Liver (tissue), 8 donors: ENCODE measurements at regions not wholly inside any gene's neighbourhood (a gene's known extent, or its start where the extent isn't known, plus 50 kb on each side); places are given as distances from the start of the nearest gene placed in this dataset.

Experiments used
- DNase-seq: peaks from one replicate; pipeline ENCODE4 v3.0.0-alpha.2; 2017; ENCODE audit warnings: low spot score
- H3K27ac ChIP-seq, 2 donors: one replicate each; pipeline ENCODE4 v1.7.0; 2013; ENCODE audit warnings: inconsistent platforms in 2 of 2, low read length in 2 of 2, control low read depth in 1 of 2, low read depth in 1 of 2, mild to moderate bottlenecking in 1 of 2
- H3K27me3 ChIP-seq, 4 donors: one replicate each; pipeline versions ENCODE4 v1.6.1 to v1.7.0; 2013; ENCODE audit warnings: low read length in 3 of 4, inconsistent platforms in 1 of 4, mild to moderate bottlenecking in 1 of 4, moderate library complexity in 1 of 4; ENCODE audit not compliant: control insufficient read depth in 4 of 4, insufficient read depth in 4 of 4
- H3K36me3 ChIP-seq, 4 donors: one replicate each; pipeline versions ENCODE4 v1.6.1 to v1.7.0; 2013; ENCODE audit warnings: low read length in 3 of 4, mild to moderate bottlenecking in 3 of 4, low read depth in 1 of 4, moderate library complexity in 1 of 4; ENCODE audit not compliant: control insufficient read depth in 4 of 4, insufficient read depth in 3 of 4
- H3K4me1 ChIP-seq, 4 donors: one replicate each; pipeline versions ENCODE4 v1.6.1 to v1.7.0; 2013; ENCODE audit warnings: low read length in 3 of 4, mild to moderate bottlenecking in 3 of 4, moderate library complexity in 1 of 4; ENCODE audit not compliant: control insufficient read depth in 4 of 4, insufficient read depth in 4 of 4
- H3K4me3 ChIP-seq, 3 donors: one replicate each; pipeline versions ENCODE4 v1.6.1 to v1.7.0; 2013; ENCODE audit warnings: low read length in 3 of 3, control low read depth in 1 of 3, low read depth in 1 of 3, mild to moderate bottlenecking in 1 of 3
- H3K9ac ChIP-seq, 2 donors: one replicate each; pipeline ENCODE4 v1.7.0; 2013; ENCODE audit warnings: low read length in 2 of 2, mild to moderate bottlenecking in 2 of 2, moderate library complexity in 2 of 2, control low read depth in 1 of 2, low read depth in 1 of 2
- H3K9me3 ChIP-seq, 4 donors: one replicate each; pipeline versions ENCODE4 v1.6.1 to v1.7.0; 2013; ENCODE audit warnings: low read length in 3 of 4; ENCODE audit not compliant: control insufficient read depth in 4 of 4
- ATF3 ChIP-seq: IDR thresholded peaks from 2 replicates; pipeline ENCODE4 v1.6.1; 2016; ENCODE audit warnings: antibody characterized with exemption
- CTCF ChIP-seq: fragments of 150-350 bp; IDR thresholded peaks from 2 replicates; pipeline ENCODE4 v1.5.1; 2017; ENCODE audit warnings: improper control_type of control experiment, low read depth, low read length; ENCODE audit not compliant: missing input control
- EGR1 ChIP-seq, 2 donors: IDR thresholded peaks; 2 replicates each; pipeline ENCODE4 v1.6.1; 2016 to 2018; ENCODE audit warnings: antibody characterized with exemption in 2 of 2, low read depth in 2 of 2
- FOXA1 ChIP-seq: IDR thresholded peaks from 2 replicates; pipeline ENCODE4 v1.6.1; 2016; ENCODE audit warnings: antibody characterized with exemption
- GABPA ChIP-seq, 2 donors: IDR thresholded peaks in 1 of 2; conservative IDR thresholded peaks in 1 of 2; 2 replicates each; pipeline ENCODE4 v1.6.1; 2016; ENCODE audit warnings: antibody characterized with exemption in 2 of 2, mild to moderate bottlenecking in 1 of 2, moderate library complexity in 1 of 2
- HNF4A ChIP-seq, 2 donors: conservative IDR thresholded peaks; 2 replicates each; pipeline ENCODE4 v1.6.1; 2016; ENCODE audit warnings: antibody characterized with exemption in 2 of 2, mild to moderate bottlenecking in 2 of 2
- HNF4G ChIP-seq: IDR thresholded peaks from 2 replicates; pipeline ENCODE4 v1.6.1; 2016; ENCODE audit warnings: antibody characterized with exemption
- JUND ChIP-seq, 2 donors: IDR thresholded peaks; 2 replicates each; pipeline ENCODE4 v1.6.1; 2016; ENCODE audit warnings: antibody characterized with exemption in 2 of 2
- MAX ChIP-seq: IDR thresholded peaks from 2 replicates; pipeline ENCODE4 v1.6.1; 2016; ENCODE audit warnings: antibody characterized with exemption
- NR2F2 ChIP-seq: IDR thresholded peaks from 2 replicates; pipeline ENCODE4 v1.6.1; 2016; ENCODE audit warnings: antibody characterized with exemption
- RAD21 ChIP-seq, 2 donors: IDR thresholded peaks; 2 replicates each; pipeline ENCODE4 v1.6.1; 2016; ENCODE audit warnings: antibody characterized with exemption in 2 of 2, mild to moderate bottlenecking in 2 of 2
- REST ChIP-seq: IDR thresholded peaks from 2 replicates; pipeline ENCODE4 v1.6.1; 2016; ENCODE audit warnings: antibody characterized with exemption, mild to moderate bottlenecking
- RXRA ChIP-seq, 2 donors: IDR thresholded peaks; 2 replicates each; pipeline ENCODE4 v1.6.1; 2017 to 2018; ENCODE audit warnings: antibody characterized with exemption in 2 of 2, mild to moderate bottlenecking in 1 of 2
- SP1 ChIP-seq: IDR thresholded peaks from 2 replicates; pipeline ENCODE4 v1.6.1; 2018; ENCODE audit warnings: antibody characterized with exemption, mild to moderate bottlenecking
- TAF1 ChIP-seq: conservative IDR thresholded peaks from 2 replicates; pipeline ENCODE4 v1.6.1; 2016; ENCODE audit warnings: antibody characterized with exemption, mild to moderate bottlenecking
- YY1 ChIP-seq: IDR thresholded peaks from 2 replicates; pipeline ENCODE4 v1.6.1; 2016; ENCODE audit warnings: antibody characterized with exemption, mild to moderate bottlenecking
- ZBTB33 ChIP-seq: IDR thresholded peaks from 2 replicates; pipeline ENCODE4 v1.6.1; 2016; ENCODE audit warnings: antibody characterized with exemption
- WGBS: extraction: QIAGEN DNeasy Blood & Tissue Kit; methylation state at CpG from one replicate; pipeline ENCODE4 v1.1.7; 2013; 5-methylcytosine and 5-hydroxymethylcytosine counted together
- donor health status: healthy.
- donor health status: healthy.
- donor health status: healthy.
- donor health status: healthy.
- donor health status: healthy.

- TF ChIP-seq REST, result no peak
Measured at GRCh38 chr10:78614267-78614666, 454.5 kb upstream of the ZMIZ1 start (continued).

- H3K4me3 ChIP-seq, result no peak overlapping the region
- H3K9ac ChIP-seq, result no peak overlapping the region
- no peak for DNase-seq
- no peaks in the 10 kb centered on the region for H3K4me1 ChIP-seq
- peaks cover 0 to 2% (median 0%) of the 10 kb centered on the region in 4 donors for H3K9me3 ChIP-seq
- H3K27ac ChIP-seq, result no peak overlapping the region
- H3K27me3 ChIP-seq, result no peaks in the 10 kb centered on the region
- H3K36me3 ChIP-seq, result no peaks in the 10 kb centered on the region
- WGBS, result 97% methylated on average over 3 of the region's 3 CpGs
- TF ChIP-seq JUND (IDR thresholded peaks at IDR 0.05), result no peak
- TF ChIP-seq GABPA (IDR thresholded peaks at IDR 0.05 in 1 of 2, conservative IDR thresholded peaks at IDR 0.05 in 1 of 2), result no peak
- no peak for TF ChIP-seq NR2F2
- no peak for TF ChIP-seq ZBTB33
- TF ChIP-seq RXRA (IDR thresholded peaks at IDR 0.05), result no peak
- TF ChIP-seq CTCF, result no peak
- no peak for TF ChIP-seq MAX
- no peak for TF ChIP-seq SP1
- no peak for TF ChIP-seq HNF4A (conservative IDR thresholded peaks at IDR 0.05)
- no peak for TF ChIP-seq EGR1 (IDR thresholded peaks at IDR 0.05; ENCODE audit: low read depth in 2 of 2)
- TF ChIP-seq RAD21 (IDR thresholded peaks at IDR 0.05), result no peak
- no peak for TF ChIP-seq TAF1
- TF ChIP-seq YY1, result no peak
Measured at GRCh38 chr10:78614744-78615143, 454.0 kb upstream of the ZMIZ1 start.

- no peak overlapping the region for H3K27ac ChIP-seq
- H3K4me3 ChIP-seq, result no peak overlapping the region
- TF ChIP-seq NR2F2 (no peak), RAD21 (IDR thresholded peaks at IDR 0.05) (no peak), RXRA (IDR thresholded peaks at IDR 0.05) (no peak), HNF4G (no peak), FOXA1 (no peak), MAX (no peak), EGR1 (IDR thresholded peaks at IDR 0.05; ENCODE audit: low read depth in 2 of 2) (no peak), ATF3 (no peak), TAF1 (no peak), HNF4A (conservative IDR thresholded peaks at IDR 0.05) (no peak), GABPA (IDR thresholded peaks at IDR 0.05 in 1 of 2, conservative IDR thresholded peaks at IDR 0.05 in 1 of 2) (no peak)
- H3K9ac ChIP-seq, result no peak overlapping the region
- H3K9me3 ChIP-seq, result no peaks in the 10 kb centered on the region
- DNase-seq, result no peak
- H3K4me1 ChIP-seq, result no peaks in the 10 kb centered on the region
- no peaks in the 10 kb centered on the region for H3K27me3 ChIP-seq
- H3K36me3 ChIP-seq, result no peaks in the 10 kb centered on the region
- WGBS, result 60% methylated on average over 4 of the region's 4 CpGs
Measured at GRCh38 chr10:78616125-78616695, 452.6 kb upstream of the ZMIZ1 start.
